K562 (cell line): ENCODE measurements at regions not wholly inside any gene's neighbourhood (a gene's known extent, or its start where the extent isn't known, plus 50 kb on each side); places are given as distances from the start of the nearest gene placed in this dataset.

Experiments
- ATAC-seq: fragments of 200-7000 bp; cut with Tn5 transposase; 3 replicates; pipeline ENCODE4 v1.9.1; 2020; ENCODE audit warnings: moderate library complexity
- BruUV-seq: library from RNA; stranded (reverse); fragments of 400-500 nt; replicated peaks from 2 replicates; lab custom pipeline; 2021; lab: Mats Ljungman, UMichigan
- CTCF ChIA-PET: fragments of 300-600 bp; formaldehyde crosslinking; extraction: SDS; loops from one replicate; lab custom pipeline; 2021; ENCODE audit warnings: low intra/inter-chr PET ratio; lab: Yijun Ruan, JAX
- POLR2A ChIA-PET: fragments of 300-600, 350-650 bp; sonication (Branson Sonifier 250); formaldehyde crosslinking; extraction: SDS; loops from one replicate; lab custom pipeline; 2021; ENCODE audit warnings: antibody characterized with exemption, inconsistent platforms; lab: Yijun Ruan, JAX
- DNase-seq, 4 experiments: peaks; one replicate each; pipeline versions ENCODE4 v3.0.0 to v3.0.0-alpha.2; 2011 to 2018; ENCODE audit warnings: low spot score in 3 of 4, mixed read lengths in 3 of 4; ENCODE audit errors: extremely low read depth in 1 of 4
- FAIRE-seq: peaks from 2 replicates; lab custom pipeline; 2011; peaks lifted over from hg19 to GRCh38; lab: Jason Lieb, UNC
- H2AFZ ChIP-seq: 2 replicates; pipeline ENCODE4 v1.6.0; 2011; ENCODE audit warnings: low read depth, low read length, control low read depth, inconsistent platforms
- H3K27ac ChIP-seq: fragments of 200-600 bp; 3 replicates; pipeline ENCODE4 v1.8.0; 2011; ENCODE audit warnings: low read depth, mild to moderate bottlenecking, control low read depth, inconsistent platforms, low read length, moderate library complexity, mixed read lengths; ENCODE audit errors: extremely low read depth
- H3K27me3 ChIP-seq, 2 experiments: fragments of 300-600 bp in 1 of 2; 2 replicates in 1 of 2; 3 replicates in 1 of 2; pipeline versions ENCODE4 v1.6.0 to v1.8.0; 2011; ENCODE audit warnings: inconsistent platforms in 2 of 2, low read length in 2 of 2, mild to moderate bottlenecking in 1 of 2, mixed read lengths in 1 of 2, moderate library complexity in 1 of 2; ENCODE audit not compliant: control insufficient read depth in 2 of 2, insufficient read depth in 2 of 2
- H3K36me3 ChIP-seq: fragments of 300-600 bp; 3 replicates; pipeline ENCODE4 v1.8.0; 2011; ENCODE audit warnings: mild to moderate bottlenecking, low read length, inconsistent platforms; ENCODE audit not compliant: control insufficient read depth, insufficient read depth
- H3K4me1 ChIP-seq, 2 experiments: fragments of 200-600 bp in 1 of 2; replicated peaks in 1 of 2; 2 replicates in 1 of 2; 3 replicates in 1 of 2; pipeline versions ENCODE4 v1.5.1 to v1.8.0; 2011; ENCODE audit warnings: inconsistent platforms in 2 of 2, low read length in 2 of 2, mild to moderate bottlenecking in 1 of 2, mixed read lengths in 1 of 2, moderate library complexity in 1 of 2; ENCODE audit not compliant: control insufficient read depth in 2 of 2, insufficient read depth in 2 of 2
- H3K4me2 ChIP-seq: 2 replicates; pipeline ENCODE4 v1.6.1; 2011; ENCODE audit warnings: low read length, control low read depth, inconsistent platforms, mixed read lengths; ENCODE audit not compliant: insufficient read depth
- H3K4me3 ChIP-seq: fragments of 200-600 bp; sonication (generic), shearing (Covaris generic); 2 replicates; pipeline ENCODE4 v1.5.1; 2016; ENCODE audit warnings: control low read depth, inconsistent platforms
- H3K79me2 ChIP-seq: fragments of 200-600 bp; 3 replicates; pipeline ENCODE4 v1.8.0; 2011; ENCODE audit warnings: low read length, inconsistent platforms; ENCODE audit not compliant: control insufficient read depth, insufficient read depth
- H3K9ac ChIP-seq, 2 experiments: 2 replicates each; pipeline versions ENCODE4 v1.6.0 to v1.6.1; 2011; ENCODE audit warnings: low read depth in 2 of 2, low read length in 2 of 2, control low read depth in 1 of 2, inconsistent platforms in 1 of 2, mild to moderate bottlenecking in 1 of 2, mixed read lengths in 1 of 2; ENCODE audit not compliant: insufficient read depth in 1 of 2
- H3K9me1 ChIP-seq: one replicate; pipeline ENCODE4 v1.6.0; 2011; ENCODE audit warnings: inconsistent platforms, mild to moderate bottlenecking, low read length, moderate library complexity; ENCODE audit not compliant: control insufficient read depth, insufficient read depth
- H3K9me3 ChIP-seq: replicated peaks from 2 replicates; pipeline ENCODE4 v1.5.1; 2011; ENCODE audit warnings: low read depth, low read length, inconsistent platforms; ENCODE audit not compliant: control insufficient read depth, insufficient read depth
- H4K20me1 ChIP-seq: replicated peaks from 2 replicates; pipeline ENCODE4 v1.6.1; 2011; ENCODE audit warnings: low read length, inconsistent platforms, mixed read lengths; ENCODE audit not compliant: control insufficient read depth, insufficient read depth
- COPS2 ChIP-seq: fragments of 450-650 bp; conservative IDR thresholded peaks from 2 replicates; pipeline ENCODE4 v1.6.1; 2016; ENCODE audit warnings: mild to moderate bottlenecking, moderate library complexity
- ETV5 ChIP-seq: sonication (generic); formaldehyde crosslinking; IDR thresholded peaks from 2 replicates; pipeline ENCODE4 v1.4.0; 2020; ENCODE audit warnings: low read depth, mild to moderate bottlenecking, missing genetic modification reagents
- FOSL1 ChIP-seq: fragments of 200-800 bp; sonication (Bioruptor generic); conservative IDR thresholded peaks from 2 replicates; pipeline ENCODE4 v1.6.1; 2016; ENCODE audit warnings: missing genetic modification characterization, missing compliant biosample characterization
- GATAD2B ChIP-seq: fragments of 450-650 bp; IDR thresholded peaks from 2 replicates; pipeline ENCODE4 v1.6.1; 2017; ENCODE audit warnings: mild to moderate bottlenecking, borderline replicate concordance
- MXD1 ChIP-seq: fragments of 250-450 bp; sonication (Bioruptor Pico); IDR thresholded peaks from 2 replicates; pipeline ENCODE4 v1.8.0; 2021; ENCODE audit warnings: borderline replicate concordance, mild to moderate bottlenecking, moderate library complexity; ENCODE audit not compliant: poor library complexity, severe bottlenecking
- PHB2 ChIP-seq: fragments of 450-650 bp; IDR thresholded peaks from 2 replicates; pipeline ENCODE4 v1.6.1; 2017; ENCODE audit warnings: low read depth
- RAD21 ChIP-seq, 2 experiments: fragments of 250-450 bp in 1 of 2; fragments of 450-650 bp in 1 of 2; sonication (Bioruptor Pico) in 1 of 2; formaldehyde crosslinking in 1 of 2; IDR thresholded peaks in 1 of 2; conservative IDR thresholded peaks in 1 of 2; 2 replicates each; pipeline versions ENCODE4 v1.4.0 to v1.8.0; 2020 to 2022; ENCODE audit warnings: mild to moderate bottlenecking in 2 of 2, moderate library complexity in 1 of 2
- SMAD1 ChIP-seq: fragments of 150-350 bp; IDR thresholded peaks from 2 replicates; pipeline ENCODE4 v1.6.1; 2014; ENCODE audit warnings: low read length, low read depth; ENCODE audit not compliant: partially characterized antibody
- WHSC1 ChIP-seq: IDR thresholded peaks from one replicate; pipeline ENCODE4 v1.6.1; 2012; ENCODE audit warnings: low read length, control low read depth, inconsistent platforms
- ZNF134 ChIP-seq: fragments of 250-450 bp; sonication (Bioruptor Pico); conservative IDR thresholded peaks from 2 replicates; pipeline ENCODE4 v1.4.0; 2020
- ZNF347 ChIP-seq: fragments of 450-650 bp; formaldehyde crosslinking; IDR thresholded peaks from 2 replicates; pipeline ENCODE4 v1.4.0; 2020; ENCODE audit warnings: low read depth, mild to moderate bottlenecking, moderate library complexity
- WGBS: fragments of 100-300 bp; shearing (Covaris generic); methylation state at CpG from one replicate; pipeline ENCODE4 v1.1.6; 2016; ENCODE audit warnings: low coverage, mixed read lengths; ENCODE audit not compliant: insufficient coverage; ENCODE audit errors: missing lambda C conversion rate; 5-methylcytosine and 5-hydroxymethylcytosine counted together
- in situ Hi-C: fragments of 300-500 bp; cut with MboI; formaldehyde crosslinking; loops from 4 replicates; pipeline ENCODE4 v1.15.0; 2018; ENCODE audit warnings: inconsistent platforms, mixed read lengths
- intact Hi-C: fragments of 100-400 bp; cut with micrococcal nuclease; formaldehyde crosslinking; loops from 2 replicates; pipeline ENCODE4 v1.14.2; 2022
- TF ChIP-seq, protein P1 (sequence below): fragments of 450-650 bp; formaldehyde crosslinking; IDR thresholded peaks from 2 replicates; pipeline ENCODE4 v1.4.0; 2020; ENCODE audit warnings: mild to moderate bottlenecking, moderate library complexity
- TF ChIP-seq, protein P2 (sequence below): fragments of 450-650 bp; formaldehyde crosslinking; conservative IDR thresholded peaks from 2 replicates; pipeline ENCODE4 v1.4.0; 2022; ENCODE audit warnings: mild to moderate bottlenecking, missing genetic modification characterization

DNA sequence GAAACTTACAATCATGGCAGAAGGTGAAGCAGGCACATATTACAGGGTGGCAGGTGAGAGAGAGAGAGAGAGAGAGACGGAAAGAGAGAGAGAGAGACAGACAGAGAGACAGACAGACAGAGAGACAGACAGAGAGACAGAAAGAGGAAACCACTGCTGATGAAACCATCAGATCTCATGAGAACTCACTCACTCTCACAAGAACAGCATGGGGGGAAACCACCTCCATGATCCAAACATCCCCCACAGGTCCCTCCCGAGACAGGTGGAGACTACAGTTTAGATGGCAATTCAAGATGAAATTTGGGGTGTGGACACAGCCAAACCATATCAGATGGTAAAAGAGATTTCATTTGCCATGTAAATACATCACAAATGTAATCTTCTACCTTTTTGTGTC lies 708.1 kb downstream of the MRPL39 start:
- Histone ChIP-seq H3K9me1 (no peaks in the 10 kb centered on the region), H3K36me3 (no peaks in the 10 kb centered on the region), H3K9ac (no peak overlapping the region), H4K20me1 (no peaks in the 10 kb centered on the region), H2AFZ (no peak overlapping the region), H3K4me2 (no peak overlapping the region), H3K27me3 (no peaks in the 10 kb centered on the region), H3K9me3 (no peaks in the 10 kb centered on the region; the same call in 1 of the 2 replicates), H3K27ac (no peak overlapping the region), H3K79me2 (no peaks in the 10 kb centered on the region), H3K4me3 (no peak overlapping the region), H3K4me1 (no peaks in the 10 kb centered on the region)
- FAIRE-seq: no peak
- CTCF ChIA-PET: no interaction called here
- no peak for ATAC-seq
- DNase-seq: no peak
- intact Hi-C loops: no loop called here
- WGBS: 2% methylated on average over 2 of the region's 2 CpGs
- in situ Hi-C loops: no loop called here
- BruUV-seq: no TSS peak
- TF ChIP-seq COPS2: no peak
- TF ChIP-seq, protein P1, sequence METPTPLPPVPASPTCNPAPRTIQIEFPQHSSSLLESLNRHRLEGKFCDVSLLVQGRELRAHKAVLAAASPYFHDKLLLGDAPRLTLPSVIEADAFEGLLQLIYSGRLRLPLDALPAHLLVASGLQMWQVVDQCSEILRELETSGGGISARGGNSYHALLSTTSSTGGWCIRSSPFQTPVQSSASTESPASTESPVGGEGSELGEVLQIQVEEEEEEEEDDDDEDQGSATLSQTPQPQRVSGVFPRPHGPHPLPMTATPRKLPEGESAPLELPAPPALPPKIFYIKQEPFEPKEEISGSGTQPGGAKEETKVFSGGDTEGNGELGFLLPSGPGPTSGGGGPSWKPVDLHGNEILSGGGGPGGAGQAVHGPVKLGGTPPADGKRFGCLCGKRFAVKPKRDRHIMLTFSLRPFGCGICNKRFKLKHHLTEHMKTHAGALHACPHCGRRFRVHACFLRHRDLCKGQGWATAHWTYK (CRISPR knock-in tag): no peak
- no peak for TF ChIP-seq WHSC1
- TF ChIP-seq, protein P2, sequence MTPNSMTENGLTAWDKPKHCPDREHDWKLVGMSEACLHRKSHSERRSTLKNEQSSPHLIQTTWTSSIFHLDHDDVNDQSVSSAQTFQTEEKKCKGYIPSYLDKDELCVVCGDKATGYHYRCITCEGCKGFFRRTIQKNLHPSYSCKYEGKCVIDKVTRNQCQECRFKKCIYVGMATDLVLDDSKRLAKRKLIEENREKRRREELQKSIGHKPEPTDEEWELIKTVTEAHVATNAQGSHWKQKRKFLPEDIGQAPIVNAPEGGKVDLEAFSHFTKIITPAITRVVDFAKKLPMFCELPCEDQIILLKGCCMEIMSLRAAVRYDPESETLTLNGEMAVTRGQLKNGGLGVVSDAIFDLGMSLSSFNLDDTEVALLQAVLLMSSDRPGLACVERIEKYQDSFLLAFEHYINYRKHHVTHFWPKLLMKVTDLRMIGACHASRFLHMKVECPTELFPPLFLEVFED (CRISPR knock-in tag): no peak
- no peak for TF ChIP-seq RAD21 (CRISPR knock-in tag; conservative IDR thresholded peaks at IDR 0.05 in 1 of 2, IDR thresholded peaks at IDR 0.05 in 1 of 2)
- no peak for TF ChIP-seq GATAD2B
- TF ChIP-seq SMAD1: no peak
- no peak for TF ChIP-seq FOSL1 (tag)
- no peak for TF ChIP-seq ZNF134
- no peak for TF ChIP-seq ETV5 (CRISPR knock-in tag)
- no peak for TF ChIP-seq PHB2
- TF ChIP-seq MXD1 (CRISPR knock-in tag): no peak
- TF ChIP-seq ZNF347 (CRISPR knock-in tag): no peak
- POLR2A ChIA-PET: no interaction called here
